Epithelial cell of esophagus (primary cell): ENCODE measurements at regions not wholly inside any gene's neighbourhood (a gene's known extent, or its start where the extent isn't known, plus 50 kb on each side); places are given as distances from the start of the nearest gene placed in this dataset.
"Not testable (repeated sequence)": the region's sequence is repeated elsewhere in the genome, so short reads cannot be mapped to it uniquely, and the experiment has no call there.

Experiments
- DNase-seq: peaks from one replicate; pipeline ENCODE4 v3.0.0; 2010; ENCODE audit warnings: low read depth
- H3K4me3 ChIP-seq: 2 replicates; pipeline ENCODE4 v1.5.1; 2011; ENCODE audit warnings: mild to moderate bottlenecking, low read length, control low read depth
- CTCF ChIP-seq: IDR thresholded peaks from 2 replicates; pipeline ENCODE4 v1.5.1; 2011; ENCODE audit warnings: low read depth, mild to moderate bottlenecking, low read length, control low read depth, inconsistent platforms; ENCODE audit not compliant: insufficient read depth; ENCODE audit errors: missing control alignments

GRCh38 chr16:63776437-63776836 is 1345.4 kb downstream of the CDH11 start:
- no peak overlapping the region for H3K4me3 ChIP-seq
- TF ChIP-seq CTCF = no peak
- DNase-seq = peak; percentile 2

GRCh38 chr16:63776034-63776433 is 1345.8 kb downstream of the CDH11 start:
- H3K4me3 ChIP-seq = no peak overlapping the region
- no peak for TF ChIP-seq CTCF
- no peak for DNase-seq

- TF ChIP-seq CTCF = no peak
- DNase-seq = no peak
- H3K4me3 ChIP-seq = no peak overlapping the region
These were observed 1347.6 kb downstream of the CDH11 start for GRCh38 chr16:63774302-63774701.

- no peak for TF ChIP-seq CTCF
- DNase-seq = no peak
- no peak overlapping the region for H3K4me3 ChIP-seq
These were observed 1352.7 kb downstream of the CDH11 start for GRCh38 chr16:63769211-63769610.

- not testable (repeated sequence) for DNase-seq, H3K4me3 ChIP-seq
These were observed 1361.6 kb downstream of the CDH11 start for GRCh38 chr16:63760246-63760645.

- no peak overlapping the region for H3K4me3 ChIP-seq
- no peak for TF ChIP-seq CTCF
- DNase-seq = no peak
These were observed 1369.5 kb downstream of the CDH11 start for GRCh38 chr16:63752347-63752746.

GRCh38 chr16:63749276-63749675 is 1372.6 kb downstream of the CDH11 start:
- peak; percentile 2 for DNase-seq
- TF ChIP-seq CTCF = no peak
- H3K4me3 ChIP-seq = no peak overlapping the region

GRCh38 chr16:63745456-63745855 is 1376.4 kb downstream of the CDH11 start:
- DNase-seq = peak; percentile 17
- no peak for TF ChIP-seq CTCF
- H3K4me3 ChIP-seq = no peak overlapping the region
